HG03135 (cell line): ENCODE measurements at regions not wholly inside any gene's neighbourhood (a gene's known extent, or its start where the extent isn't known, plus 50 kb on each side); places are given as distances from the start of the nearest gene placed in this dataset.

Experiments
- ATAC-seq: cut with Tn5 transposase; IDR thresholded peaks from one replicate; pipeline ENCODE4 v1.9.1; 2021; ENCODE audit warnings: mild to moderate bottlenecking, moderate library complexity; ENCODE audit not compliant: unreplicated experiment

DNA sequence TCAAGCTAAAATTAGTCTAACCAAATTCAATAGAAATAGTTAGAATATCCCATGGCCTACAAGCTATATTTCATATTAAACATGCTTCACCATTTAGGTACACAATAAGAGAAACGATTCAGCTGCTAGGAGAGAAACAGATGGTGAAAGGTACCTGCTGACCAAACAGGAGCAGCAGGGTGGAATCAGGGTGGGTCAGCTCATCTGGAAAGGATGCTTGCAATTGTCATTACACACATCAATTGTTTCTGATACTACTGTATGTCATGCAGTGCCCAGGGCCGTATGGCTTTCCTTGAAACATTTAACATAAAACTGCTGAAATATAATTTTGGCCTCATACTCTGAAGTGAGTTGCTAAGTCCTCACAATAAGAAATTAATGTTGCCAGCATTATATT, 776.0 kb downstream of the DACH1 start:
- ATAC-seq, result no peak

GRCh38 chr13:71089056-71089455, 777.9 kb downstream of the DACH1 start:
- no peak for ATAC-seq

GRCh38 chr13:71087432-71087831, 779.6 kb downstream of the DACH1 start:
- ATAC-seq, result no peak

DNA sequence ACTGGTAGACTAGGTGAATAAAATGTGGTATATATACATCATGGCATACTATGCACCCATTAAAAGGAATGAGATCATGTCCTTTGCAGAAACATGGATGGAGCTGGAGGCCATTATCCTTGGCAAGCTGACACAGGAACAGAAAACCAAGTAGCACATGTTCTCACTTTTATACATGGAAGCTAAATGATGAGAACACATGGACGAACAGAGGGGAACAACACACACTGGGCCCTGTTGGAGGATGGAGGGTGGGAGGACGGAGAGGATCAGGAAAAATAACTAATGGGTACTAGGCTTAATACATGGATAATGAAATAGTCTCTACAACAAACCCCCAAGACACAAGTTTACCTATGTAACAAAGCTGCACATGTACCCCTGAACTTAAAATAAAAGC, 780.0 kb downstream of the DACH1 start:
- no peak for ATAC-seq

GRCh38 chr13:71082631-71083030, 784.4 kb downstream of the DACH1 start:
- ATAC-seq, result no peak

DNA sequence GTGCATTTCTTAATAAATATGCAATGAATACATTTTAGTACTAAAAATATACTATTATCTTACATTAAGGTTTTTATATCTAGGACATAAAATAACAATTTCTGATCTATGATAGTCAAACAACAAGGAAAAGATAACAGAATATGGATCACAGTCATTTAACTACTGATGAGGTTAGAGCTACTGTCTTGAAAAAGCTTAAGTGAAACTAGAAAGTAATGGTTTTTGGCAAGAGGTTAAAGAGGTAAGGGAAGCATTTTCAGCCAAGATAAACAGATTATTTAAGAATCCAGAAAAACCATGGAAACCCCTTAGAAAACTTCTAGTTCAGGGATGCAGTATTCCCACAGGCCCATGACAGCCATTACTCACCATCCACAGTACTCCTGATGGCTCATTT, 787.4 kb downstream of the DACH1 start:
- ATAC-seq, result no peak

DNA sequence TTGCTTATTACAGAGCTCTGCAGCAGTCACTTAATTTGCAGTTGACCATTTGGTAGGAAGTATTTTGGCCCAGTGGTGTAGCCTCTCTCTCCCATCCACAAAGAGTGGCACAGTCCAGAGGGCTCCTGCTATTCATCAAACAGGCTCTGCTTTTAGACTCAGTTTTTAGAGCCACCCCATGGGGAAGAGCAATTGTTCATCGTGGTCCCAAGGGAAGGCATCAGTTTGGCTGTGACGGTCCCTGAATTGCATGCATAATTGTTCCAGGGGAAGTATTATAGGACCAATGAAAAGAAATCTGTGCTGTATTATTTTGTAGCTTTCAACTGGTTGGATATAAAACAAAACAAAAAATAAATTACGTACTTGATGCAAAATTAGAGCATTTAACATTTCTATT, 799.0 kb downstream of the DACH1 start:
- ATAC-seq, result no peak

DNA sequence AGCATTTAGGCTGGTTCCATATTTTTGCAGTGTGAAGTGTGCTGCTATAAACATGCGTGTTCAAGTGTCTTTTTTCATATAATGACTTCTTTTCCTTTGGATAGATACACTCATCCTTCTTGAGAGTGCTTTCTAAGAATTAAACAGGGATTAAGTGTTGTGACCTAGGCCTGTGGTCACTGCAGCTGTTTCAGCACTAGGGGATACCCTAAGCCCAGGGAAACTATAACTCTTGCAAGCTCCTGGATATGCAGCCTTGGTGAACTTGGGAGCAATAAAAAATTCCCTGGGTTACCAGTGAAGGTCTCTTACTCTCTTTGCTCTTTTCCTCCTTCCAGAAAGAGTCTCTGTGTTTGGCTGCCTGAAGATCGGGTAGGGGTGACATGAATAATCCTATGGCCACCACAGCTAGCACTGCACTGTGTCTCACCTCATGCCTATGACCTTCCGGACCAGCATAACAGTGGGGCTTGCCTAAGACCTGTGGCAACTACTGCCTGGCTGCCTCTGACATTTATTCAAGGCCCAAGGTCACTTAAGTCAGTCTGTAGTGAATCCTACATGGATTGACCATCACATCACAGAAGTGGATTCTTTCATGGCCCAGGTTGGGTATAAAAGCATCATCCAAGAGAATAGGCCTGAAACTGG, 799.7 kb downstream of the DACH1 start:
- ATAC-seq, result no peak

GRCh38 chr13:71056581-71056980, 810.4 kb downstream of the DACH1 start:
- no peak for ATAC-seq

DNA sequence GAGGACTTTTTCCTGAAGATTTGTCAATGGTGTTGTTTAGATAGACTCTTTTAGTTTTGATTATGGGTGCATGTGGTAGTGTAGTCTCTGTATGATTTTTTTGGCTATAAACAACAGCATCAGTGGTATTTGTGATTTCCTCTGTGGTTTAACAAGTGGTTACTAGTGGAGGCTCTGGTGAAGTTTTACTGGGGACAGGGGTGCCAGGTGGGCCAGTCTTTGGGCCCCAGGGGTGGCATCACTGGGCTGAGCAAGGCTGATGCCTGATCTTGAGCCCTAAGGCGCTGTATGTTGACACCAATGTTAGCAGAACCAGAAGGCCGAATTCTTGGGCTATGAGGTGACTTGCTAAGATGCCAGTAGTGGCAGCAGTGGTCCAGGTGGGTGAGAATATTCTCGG, 811.4 kb downstream of the DACH1 start:
- ATAC-seq, result no peak

GRCh38 chr13:71055047-71055446, 812.0 kb downstream of the DACH1 start:
- no peak for ATAC-seq

GRCh38 chr13:71054358-71054757, 812.6 kb downstream of the DACH1 start:
- peak; percentile 67 for ATAC-seq

- no peak for ATAC-seq
Observed at GRCh38 chr13:71051573-71051972, 815.4 kb downstream of the DACH1 start.

GRCh38 chr13:71046360-71047079, 820.5 kb downstream of the DACH1 start:
- ATAC-seq, result no peak

GRCh38 chr13:71045101-71045500, 821.9 kb downstream of the DACH1 start:
- ATAC-seq, result no peak

DNA sequence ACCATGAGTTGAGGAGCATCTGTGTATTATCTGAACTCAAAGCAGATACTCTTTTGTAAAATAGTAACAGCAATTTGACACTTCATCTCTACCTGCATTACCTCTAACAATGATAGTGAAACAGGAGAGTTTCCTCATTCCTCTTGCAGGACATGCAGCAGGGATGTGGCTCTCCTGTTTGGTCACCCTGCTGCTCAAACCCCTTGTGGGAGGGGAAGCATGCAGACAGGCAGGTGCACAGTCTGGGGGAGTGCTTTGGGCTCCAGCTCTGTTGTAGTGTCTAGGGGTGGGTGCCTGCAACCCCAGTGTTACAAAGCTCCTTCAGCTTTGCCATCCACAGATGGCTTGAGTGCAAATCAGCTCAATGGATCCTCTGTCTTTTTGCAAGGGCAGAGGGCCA, 827.6 kb downstream of the DACH1 start:
- ATAC-seq, result no peak

DNA sequence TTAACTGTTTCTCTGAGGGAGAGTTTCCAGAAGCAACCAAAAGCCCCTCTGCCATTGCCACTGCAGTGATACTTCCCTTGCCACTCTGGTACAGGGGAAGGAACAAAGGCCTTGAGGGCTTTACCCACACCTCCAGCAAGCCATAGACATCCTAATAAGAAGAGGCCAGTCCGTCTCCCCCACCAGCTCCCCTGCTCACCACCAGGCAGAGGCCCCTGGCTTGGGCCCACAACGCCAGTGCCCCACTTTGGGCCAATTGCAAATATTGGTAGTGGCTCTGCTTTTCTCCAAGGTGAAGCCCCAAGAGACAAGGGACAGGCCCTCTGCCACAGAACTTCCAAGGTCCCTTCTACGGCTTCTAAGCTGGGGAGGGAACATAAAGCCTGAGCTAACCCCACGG, 833.0 kb downstream of the DACH1 start:
- no peak for ATAC-seq

- no peak for ATAC-seq
Observed at GRCh38 chr13:71033026-71033425, 834.0 kb downstream of the DACH1 start.

DNA sequence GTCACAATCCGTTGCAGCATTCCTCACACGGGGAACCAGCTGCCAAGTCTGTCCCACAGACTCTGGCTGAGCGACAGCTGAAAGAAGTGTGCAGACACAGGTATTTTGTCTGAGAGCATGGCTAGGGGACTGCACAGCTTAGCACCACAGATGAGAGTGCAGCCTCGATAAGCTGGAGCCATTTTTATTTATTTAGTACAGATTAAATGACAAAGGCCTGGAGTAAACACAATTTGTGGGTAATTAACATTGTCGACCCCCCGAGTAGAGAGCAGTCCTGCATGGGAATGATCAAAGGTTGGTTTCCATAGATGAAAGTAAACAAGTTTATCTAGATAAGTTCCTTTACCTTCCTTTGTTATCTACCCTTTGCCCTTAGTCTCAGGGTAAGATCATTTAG, 836.2 kb downstream of the DACH1 start:
- no peak for ATAC-seq

GRCh38 chr13:71028884-71029283, 838.1 kb downstream of the DACH1 start:
- ATAC-seq, result no peak

- no peak for ATAC-seq
Observed at GRCh38 chr13:71021825-71022422, 845.1 kb downstream of the DACH1 start.

GRCh38 chr13:71018995-71019394, 848.0 kb downstream of the DACH1 start:
- no peak for ATAC-seq
